Suppressor macrophage treated with lipopolysaccharide for 1 hour (primary cell): ENCODE measurements at regions not wholly inside any gene's neighbourhood (a gene's known extent, or its start where the extent isn't known, plus 50 kb on each side); places are given as distances from the start of the nearest gene placed in this dataset.
"Not testable (repeated sequence)": the region's sequence is repeated elsewhere in the genome, so short reads cannot be mapped to it uniquely, and the experiment has no call there.

Experiments used
- DNase-seq, 3 donors: peaks; one replicate each; pipeline ENCODE4 v3.0.0-alpha.2; 2020 to 2022

GRCh38 chr2:88865801-88866371 lies 174.4 kb downstream of the RPIA start:
- DNase-seq: no peak

GRCh38 chr2:88866756-88867155 lies 175.3 kb downstream of the RPIA start:
- DNase-seq: peak in 1 of 3 donors; percentile 25

GRCh38 chr2:88868861-88869260 lies 177.4 kb downstream of the RPIA start:
- DNase-seq: no peak

- DNase-seq: no peak
Measured at GRCh38 chr2:88870267-88870839, 178.9 kb downstream of the RPIA start.

- peak; percentile 24 to 49 (median 38) for DNase-seq
Measured at GRCh38 chr2:88871336-88871735, 179.9 kb downstream of the RPIA start.

- no peak for DNase-seq
Measured at GRCh38 chr2:88873620-88874019, 182.1 kb downstream of the RPIA start.

GRCh38 chr2:88874063-88874657 lies 182.7 kb downstream of the RPIA start:
- DNase-seq: peak; percentile 74 to 86 (median 79)

GRCh38 chr2:88875736-88876135 lies 184.3 kb downstream of the RPIA start:
- DNase-seq: no peak

GRCh38 chr2:88880441-88880953 lies 189.0 kb downstream of the RPIA start:
- peak; percentile 67 to 79 (median 73) for DNase-seq

GRCh38 chr2:88885275-88885674 lies 193.8 kb downstream of the RPIA start:
- DNase-seq: no peak

- no peak for DNase-seq
Measured at GRCh38 chr2:88885679-88886416, 194.4 kb downstream of the RPIA start.

- peak; percentile 41 to 61 (median 47) for DNase-seq
Measured at GRCh38 chr2:88887466-88887865, 196.0 kb downstream of the RPIA start.

GRCh38 chr2:88892207-88892606 lies 200.7 kb downstream of the RPIA start:
- DNase-seq: no peak

- DNase-seq: no peak
Measured at GRCh38 chr2:88892788-88893187, 201.3 kb downstream of the RPIA start.

GRCh38 chr2:88896971-88897370 lies 205.5 kb downstream of the RPIA start:
- DNase-seq: no peak

- peak; percentile 45 to 63 (median 62) for DNase-seq
Measured at GRCh38 chr2:88897715-88898114, 206.2 kb downstream of the RPIA start.

GRCh38 chr2:88903749-88904353 lies 212.4 kb downstream of the RPIA start:
- peak; percentile 67 to 75 (median 69) for DNase-seq

- DNase-seq: no peak
Measured at GRCh38 chr2:88913280-88913679, 221.8 kb downstream of the RPIA start.

- DNase-seq: peak; percentile 39 to 54 (median 45)
Measured at GRCh38 chr2:88919087-88919738, 227.7 kb downstream of the RPIA start.

GRCh38 chr2:88920399-88920798 lies 228.9 kb downstream of the RPIA start:
- DNase-seq: not testable (repeated sequence)

GRCh38 chr2:88924533-88924932 lies 233.1 kb downstream of the RPIA start:
- no peak for DNase-seq

GRCh38 chr2:88925770-88926462 lies 234.4 kb downstream of the RPIA start:
- no peak for DNase-seq
